AG04449 (cell line): ENCODE measurements at regions not wholly inside any gene's neighbourhood (a gene's known extent, or its start where the extent isn't known, plus 50 kb on each side); places are given as distances from the start of the nearest gene placed in this dataset.

Source experiments
- CTCF ChIA-PET: fragments of 350-600 bp; formaldehyde crosslinking; extraction: SDS; loops from one replicate; lab custom pipeline; 2021; ENCODE audit warnings: antibody characterized with exemption; lab: Yijun Ruan, JAX
- POLR2A ChIA-PET: fragments of 400-600, 350-600 bp; formaldehyde crosslinking; extraction: SDS; loops from one replicate; lab custom pipeline; 2020; ENCODE audit warnings: antibody characterized with exemption, inconsistent platforms; lab: Yijun Ruan, JAX
- DNase-seq: peaks from one replicate; pipeline ENCODE4 v3.0.0-alpha.2; 2010; ENCODE audit warnings: low read depth, low spot score
- H3K4me3 ChIP-seq: 2 replicates; pipeline ENCODE4 v1.5.1; 2011; ENCODE audit warnings: low read depth, mild to moderate bottlenecking, control low read depth, low read length
- TF ChIP-seq, protein P1 (sequence below): IDR thresholded peaks from one replicate; pipeline ENCODE4 v1.5.1; 2011; ENCODE audit warnings: mild to moderate bottlenecking, moderate library complexity, low read length, control low read depth, inconsistent platforms; ENCODE audit not compliant: insufficient read depth; ENCODE audit errors: missing control alignments

DNA sequence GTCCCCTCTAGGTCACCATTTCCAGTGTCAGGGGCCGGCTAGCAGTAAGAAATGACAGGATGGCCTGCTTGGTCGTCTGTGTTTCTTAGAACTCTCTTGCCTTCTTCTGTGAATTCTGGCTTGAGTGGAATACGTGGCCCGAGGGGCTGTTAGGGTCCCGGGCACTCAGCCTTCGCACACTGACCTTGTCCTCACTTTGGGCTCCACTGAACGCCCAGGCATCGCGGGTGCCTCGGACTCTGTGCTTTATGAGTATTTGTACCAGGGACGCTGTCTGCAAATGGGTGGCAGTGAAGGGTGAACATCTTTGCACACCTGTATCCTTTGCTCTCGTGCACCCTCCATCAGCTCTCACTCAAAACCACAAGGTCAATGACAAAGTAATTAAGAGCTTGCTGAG lies 123.4 kb upstream of the ANO1 start:
- ChIA-PET CTCF (interaction anchor here (1.5 kb wide), 1 partner anchor 36 kb away, joined by 3 read pairs; no protein-coding TSS in a partner anchor), POLR2A (interaction anchor here (0.7 kb wide), 1 partner anchor 8 kb away, joined by 3 read pairs; no protein-coding TSS in a partner anchor)
- TF ChIP-seq, protein P1, sequence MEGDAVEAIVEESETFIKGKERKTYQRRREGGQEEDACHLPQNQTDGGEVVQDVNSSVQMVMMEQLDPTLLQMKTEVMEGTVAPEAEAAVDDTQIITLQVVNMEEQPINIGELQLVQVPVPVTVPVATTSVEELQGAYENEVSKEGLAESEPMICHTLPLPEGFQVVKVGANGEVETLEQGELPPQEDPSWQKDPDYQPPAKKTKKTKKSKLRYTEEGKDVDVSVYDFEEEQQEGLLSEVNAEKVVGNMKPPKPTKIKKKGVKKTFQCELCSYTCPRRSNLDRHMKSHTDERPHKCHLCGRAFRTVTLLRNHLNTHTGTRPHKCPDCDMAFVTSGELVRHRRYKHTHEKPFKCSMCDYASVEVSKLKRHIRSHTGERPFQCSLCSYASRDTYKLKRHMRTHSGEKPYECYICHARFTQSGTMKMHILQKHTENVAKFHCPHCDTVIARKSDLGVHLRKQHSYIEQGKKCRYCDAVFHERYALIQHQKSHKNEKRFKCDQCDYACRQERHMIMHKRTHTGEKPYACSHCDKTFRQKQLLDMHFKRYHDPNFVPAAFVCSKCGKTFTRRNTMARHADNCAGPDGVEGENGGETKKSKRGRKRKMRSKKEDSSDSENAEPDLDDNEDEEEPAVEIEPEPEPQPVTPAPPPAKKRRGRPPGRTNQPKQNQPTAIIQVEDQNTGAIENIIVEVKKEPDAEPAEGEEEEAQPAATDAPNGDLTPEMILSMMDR: no peak
- H3K4me3 ChIP-seq: no peak overlapping the region
- DNase-seq: no peak

DNA sequence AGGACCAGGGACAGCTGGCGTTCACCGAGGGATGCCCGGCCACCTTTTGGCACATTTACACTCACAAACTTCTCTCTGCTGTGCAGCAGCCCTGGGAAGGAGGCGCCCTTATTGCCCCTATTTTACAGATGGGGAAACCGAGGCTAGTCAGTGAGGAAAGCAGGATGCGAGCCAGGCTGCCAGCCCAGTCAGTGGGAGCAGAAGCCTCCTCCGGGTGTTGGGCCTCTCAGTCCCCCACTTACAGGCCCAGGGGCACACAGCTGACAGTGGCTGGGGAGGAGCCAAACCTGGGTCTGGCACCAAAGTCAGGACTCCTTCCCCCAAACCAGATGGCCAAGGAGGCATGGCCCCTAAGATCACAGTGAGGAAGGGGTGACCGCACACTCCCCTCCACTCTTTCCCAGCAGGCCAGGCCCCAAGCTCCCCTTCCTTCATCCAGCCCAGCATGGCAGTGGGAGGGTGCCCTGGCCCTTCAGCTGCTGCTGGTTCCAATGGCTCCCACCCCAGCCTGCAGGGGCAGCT lies 121.4 kb upstream of the ANO1 start:
- CTCF ChIA-PET: no interaction called here
- H3K4me3 ChIP-seq: no peak overlapping the region
- TF ChIP-seq, protein P1: no peak
- POLR2A ChIA-PET: no interaction called here
- DNase-seq: no peak

DNA sequence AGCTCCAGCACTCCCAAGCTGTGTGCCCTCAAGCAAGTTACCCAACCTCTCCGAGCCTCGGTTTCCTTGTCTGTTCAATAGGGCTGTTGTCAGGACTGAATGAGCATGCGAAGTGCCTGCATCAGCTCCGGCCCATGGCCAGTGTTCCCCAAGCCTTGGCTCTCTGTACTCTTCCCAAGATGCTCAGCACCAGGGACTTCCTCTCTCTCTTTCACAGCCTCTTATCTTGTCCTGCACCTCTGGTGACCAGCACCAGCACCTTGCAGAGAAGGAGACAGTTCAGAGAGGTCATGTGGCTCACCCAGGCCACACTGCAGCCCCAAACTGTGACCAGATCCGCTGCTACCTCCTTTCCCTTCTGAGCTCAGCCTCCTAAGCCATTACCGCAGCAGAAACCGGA lies 120.3 kb upstream of the ANO1 start:
- POLR2A ChIA-PET: no interaction called here
- DNase-seq: no peak
- H3K4me3 ChIP-seq: no peak overlapping the region
- TF ChIP-seq, protein P1: no peak
- CTCF ChIA-PET: interaction anchor here (1.1 kb wide), 1 partner anchor 39 kb away, joined by 4 read pairs; no protein-coding TSS in a partner anchor

DNA sequence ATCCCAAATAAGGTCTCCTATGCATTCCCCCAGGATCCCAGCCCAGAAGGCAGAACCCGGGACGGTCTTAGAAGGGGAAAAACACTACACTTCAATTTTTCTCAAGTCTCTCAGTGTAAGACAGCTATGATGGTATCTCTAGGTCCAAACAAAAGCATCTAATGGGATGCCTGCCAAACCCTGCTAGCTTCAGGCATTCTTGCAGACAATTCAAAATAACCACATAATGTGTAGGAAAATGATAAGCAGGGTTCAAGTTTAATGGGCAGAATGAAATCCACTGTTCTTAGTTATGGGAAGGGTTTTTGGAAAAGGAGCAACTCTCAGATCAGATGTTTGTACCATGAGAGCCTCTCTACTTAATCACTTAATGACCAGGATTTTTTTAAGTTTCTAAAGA lies 119.8 kb upstream of the ANO1 start:
- DNase-seq: peak; percentile 23
- POLR2A ChIA-PET: no interaction called here
- CTCF ChIA-PET: interaction anchor here (1.1 to 1.5 kb wide), 2 partner anchors 40 to 238 kb away, joined by 4 to 6 read pairs; no protein-coding TSS in a partner anchor
- H3K4me3 ChIP-seq: no peak overlapping the region
- TF ChIP-seq, protein P1: no peak

DNA sequence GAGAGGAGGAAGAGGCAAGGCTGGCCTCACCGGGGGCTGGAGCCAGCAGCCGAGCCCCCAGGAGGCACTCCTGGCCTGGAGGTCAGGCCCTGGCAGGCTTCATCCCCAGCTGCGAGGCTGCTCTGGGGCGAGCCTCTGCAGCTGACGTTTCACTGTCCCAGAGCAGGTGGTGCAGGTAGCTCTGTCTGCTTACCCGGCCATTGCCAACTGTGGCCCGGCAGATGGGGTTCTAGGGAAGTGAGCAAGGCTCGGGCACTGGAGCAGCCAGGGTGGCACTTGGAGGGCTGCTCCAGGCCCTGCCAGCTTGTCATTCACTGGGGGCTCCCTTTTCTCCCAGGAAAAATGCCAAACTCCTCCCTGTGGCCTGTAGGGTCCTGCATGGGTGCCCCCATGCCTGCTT lies 118.7 kb upstream of the ANO1 start:
- CTCF ChIA-PET: interaction anchor here (0.9 to 1.5 kb wide), 2 partner anchors 41 to 237 kb away, joined by 3 to 6 read pairs; no protein-coding TSS in a partner anchor
- TF ChIP-seq, protein P1: no peak
- DNase-seq: no peak
- POLR2A ChIA-PET: no interaction called here
- no peak overlapping the region for H3K4me3 ChIP-seq

DNA sequence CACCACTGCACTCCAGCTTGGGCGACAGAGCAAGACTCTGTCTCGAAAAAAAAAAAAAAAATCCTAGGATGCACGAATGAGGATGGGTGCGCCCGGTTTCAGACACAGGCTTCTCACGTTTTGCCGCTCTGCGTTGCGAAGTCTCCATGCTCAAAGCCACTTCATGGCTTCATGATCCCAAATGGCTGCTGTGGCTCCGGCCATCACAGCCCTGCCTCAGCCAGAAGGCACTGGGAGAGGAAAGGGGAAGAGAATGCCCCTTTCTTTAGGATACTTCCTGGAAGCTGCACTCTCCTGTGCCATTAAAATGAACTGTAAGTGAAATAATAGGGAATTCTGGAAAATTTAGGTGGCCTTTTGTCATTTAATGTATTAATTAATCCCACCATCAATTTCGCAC lies 116.4 kb upstream of the ANO1 start:
- TF ChIP-seq, protein P1: no peak
- H3K4me3 ChIP-seq: no peak overlapping the region
- ChIA-PET POLR2A (no interaction called here), CTCF (no interaction called here)
- DNase-seq: no peak
